ENCODE measurements at regions not wholly inside any gene's neighbourhood (a gene's known extent, or its start where the extent isn't known, plus 50 kb on each side); places are given as distances from the start of the nearest gene placed in this dataset.

DNA sequence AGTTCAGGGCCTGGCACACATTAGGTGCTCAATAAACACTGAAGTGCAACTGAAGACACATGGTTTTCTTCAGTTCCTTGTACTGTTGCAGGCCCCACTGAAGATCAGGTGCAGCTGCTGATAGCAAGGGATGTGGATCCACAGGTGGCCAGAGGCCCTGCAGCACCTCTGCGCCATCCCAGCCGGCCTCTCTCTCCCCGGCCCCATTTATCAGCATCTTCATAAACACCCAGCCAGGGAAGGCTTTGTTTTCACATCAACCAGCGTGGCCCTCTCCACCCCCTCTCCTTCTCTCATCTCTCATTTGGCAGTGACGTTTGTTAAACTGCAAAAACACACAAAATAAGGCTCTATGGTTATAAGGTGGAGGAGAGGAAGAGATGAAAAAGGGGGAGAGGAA lies 528.8 kb downstream of the BUD13 start:
- DNase-seq (ENCODE audit: low read depth) = no peak
- H3K4me3 ChIP-seq (ENCODE audit: low read depth, low read length) = no peak overlapping the region
- TF ChIP-seq, protein P1, sequence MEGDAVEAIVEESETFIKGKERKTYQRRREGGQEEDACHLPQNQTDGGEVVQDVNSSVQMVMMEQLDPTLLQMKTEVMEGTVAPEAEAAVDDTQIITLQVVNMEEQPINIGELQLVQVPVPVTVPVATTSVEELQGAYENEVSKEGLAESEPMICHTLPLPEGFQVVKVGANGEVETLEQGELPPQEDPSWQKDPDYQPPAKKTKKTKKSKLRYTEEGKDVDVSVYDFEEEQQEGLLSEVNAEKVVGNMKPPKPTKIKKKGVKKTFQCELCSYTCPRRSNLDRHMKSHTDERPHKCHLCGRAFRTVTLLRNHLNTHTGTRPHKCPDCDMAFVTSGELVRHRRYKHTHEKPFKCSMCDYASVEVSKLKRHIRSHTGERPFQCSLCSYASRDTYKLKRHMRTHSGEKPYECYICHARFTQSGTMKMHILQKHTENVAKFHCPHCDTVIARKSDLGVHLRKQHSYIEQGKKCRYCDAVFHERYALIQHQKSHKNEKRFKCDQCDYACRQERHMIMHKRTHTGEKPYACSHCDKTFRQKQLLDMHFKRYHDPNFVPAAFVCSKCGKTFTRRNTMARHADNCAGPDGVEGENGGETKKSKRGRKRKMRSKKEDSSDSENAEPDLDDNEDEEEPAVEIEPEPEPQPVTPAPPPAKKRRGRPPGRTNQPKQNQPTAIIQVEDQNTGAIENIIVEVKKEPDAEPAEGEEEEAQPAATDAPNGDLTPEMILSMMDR (IDR thresholded peaks at IDR 0.05; ENCODE audit: insufficient read depth, low read depth, low read length) = no peak

DNA sequence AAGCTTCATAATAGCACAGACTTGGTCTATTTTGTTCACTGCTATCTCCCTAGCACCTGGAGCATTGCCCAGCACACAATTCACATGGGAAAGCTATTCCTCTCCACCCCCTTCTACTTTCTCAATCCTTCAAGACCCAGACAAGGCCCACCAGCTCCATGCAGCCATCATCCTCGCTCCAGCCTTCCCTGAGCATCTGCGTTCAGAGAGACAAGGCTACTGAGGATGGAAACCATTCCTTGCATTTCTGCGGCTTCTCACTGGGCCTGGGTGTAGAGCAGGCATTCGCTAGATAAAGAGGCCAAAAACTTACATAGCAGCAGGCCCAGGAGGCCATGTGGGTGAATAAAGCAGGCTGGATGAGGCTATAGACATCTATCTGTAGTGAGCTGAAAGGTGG lies 530.8 kb downstream of the BUD13 start:
- no peak overlapping the region for H3K4me3 ChIP-seq (ENCODE audit: low read depth, low read length)
- DNase-seq (ENCODE audit: low read depth) = no peak
- TF ChIP-seq, protein P1 (IDR thresholded peaks at IDR 0.05; ENCODE audit: insufficient read depth, low read depth, low read length) = no peak

DNA sequence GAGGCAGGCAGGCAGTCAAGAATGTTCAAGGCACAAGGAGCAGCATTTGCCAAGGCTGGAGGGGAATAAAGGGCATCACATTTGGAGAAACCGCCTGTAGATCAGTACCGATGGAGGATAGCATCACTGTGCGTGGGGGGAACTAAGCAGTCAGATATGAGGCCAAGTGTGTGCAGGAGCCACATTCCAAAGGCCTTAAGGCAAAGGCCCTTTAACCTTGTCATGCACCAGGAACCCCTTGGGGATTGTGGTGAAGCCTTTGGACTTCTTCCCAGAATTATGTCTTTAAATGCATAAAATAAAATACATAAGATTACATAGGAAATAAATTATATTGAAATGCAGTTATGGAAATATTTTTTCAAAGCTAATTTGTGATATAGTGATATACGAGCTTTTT lies 532.1 kb downstream of the BUD13 start:
- TF ChIP-seq, protein P1 (IDR thresholded peaks at IDR 0.05; ENCODE audit: insufficient read depth, low read depth, low read length) = no peak
- DNase-seq (ENCODE audit: low read depth) = no peak
- no peak overlapping the region for H3K4me3 ChIP-seq (ENCODE audit: low read depth, low read length)

DNA sequence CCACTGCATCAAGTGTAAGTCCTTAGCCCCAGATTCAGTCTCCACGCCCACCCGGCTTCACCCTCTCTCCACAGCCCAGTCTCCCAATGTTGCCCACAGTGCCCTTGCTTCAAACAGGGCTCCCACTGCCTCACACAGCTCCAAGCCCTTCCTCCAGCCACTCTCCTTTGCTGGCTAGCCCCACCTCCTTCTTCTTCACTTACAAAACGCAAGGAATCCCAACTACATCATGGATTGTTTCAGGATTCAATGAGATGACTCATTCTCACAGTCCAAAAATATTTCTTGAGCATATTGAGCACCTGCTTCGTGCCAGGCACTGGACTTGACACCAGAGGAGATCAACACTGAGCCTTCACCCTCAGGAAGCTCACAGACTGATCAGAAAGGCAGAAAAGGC lies 533.5 kb downstream of the BUD13 start:
- TF ChIP-seq, protein P1 (IDR thresholded peaks at IDR 0.05; ENCODE audit: insufficient read depth, low read depth, low read length) = no peak
- no peak overlapping the region for H3K4me3 ChIP-seq (ENCODE audit: low read depth, low read length)
- no peak for DNase-seq (ENCODE audit: low read depth)

GRCh38 chr11:116234989-116235568 lies 537.7 kb downstream of the BUD13 start:
- H3K4me3 ChIP-seq (ENCODE audit: low read depth, low read length) = no peak overlapping the region
- TF ChIP-seq, protein P1 (IDR thresholded peaks at IDR 0.05; ENCODE audit: insufficient read depth, low read depth, low read length) = no peak
- no peak for DNase-seq (ENCODE audit: low read depth)

DNA sequence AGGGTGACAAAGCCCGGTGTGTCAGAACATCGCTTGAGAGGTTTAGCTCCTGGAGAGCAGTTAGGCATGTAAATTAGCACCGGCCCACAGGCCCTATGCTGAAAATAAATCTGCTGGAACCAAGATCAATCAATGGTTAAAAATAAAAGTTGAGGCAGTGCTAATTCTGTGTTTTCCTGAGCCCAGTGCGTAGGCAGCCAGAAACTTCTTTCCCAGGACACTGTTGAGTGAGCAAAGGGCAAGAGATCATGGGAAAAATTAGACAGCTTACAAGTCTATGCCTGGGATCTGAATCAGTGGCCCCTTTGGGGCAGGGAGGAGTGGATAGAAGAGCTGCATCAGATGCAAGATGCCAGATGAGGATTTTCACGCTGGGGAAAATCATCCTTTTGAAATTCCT lies 539.2 kb downstream of the BUD13 start:
- no peak for DNase-seq (ENCODE audit: low read depth)
- TF ChIP-seq, protein P1 (IDR thresholded peaks at IDR 0.05; ENCODE audit: insufficient read depth, low read depth, low read length) = no peak
- no peak overlapping the region for H3K4me3 ChIP-seq (ENCODE audit: low read depth, low read length)

- DNase-seq (ENCODE audit: low read depth) = no peak
- TF ChIP-seq, protein P1 (IDR thresholded peaks at IDR 0.05; ENCODE audit: insufficient read depth, low read depth, low read length) = no peak
Measured at GRCh38 chr11:116232364-116232828, 540.4 kb downstream of the BUD13 start.

More at GRCh38 chr11:116232364-116232828, 540.4 kb downstream of the BUD13 start:
- H3K4me3 ChIP-seq (ENCODE audit: low read depth, low read length) = no peak overlapping the region
